Neural progenitor cell (in vitro differentiated cells): ENCODE measurements at regions not wholly inside any gene's neighbourhood (a gene's known extent, or its start where the extent isn't known, plus 50 kb on each side); places are given as distances from the start of the nearest gene placed in this dataset.

Experiments used
- CTCF ChIP-seq: fragments of 200-600 bp; sonication (generic); IDR thresholded peaks from 2 replicates; pipeline ENCODE4 v1.5.1; 2017; ENCODE audit warnings: antibody characterized with exemption, mild to moderate bottlenecking
- EZH2 ChIP-seq: fragments of 200-600 bp; sonication (generic); IDR thresholded peaks from 2 replicates; pipeline ENCODE4 v1.6.1; 2017; ENCODE audit warnings: antibody characterized with exemption, mild to moderate bottlenecking, moderate library complexity
- EZH2phosphoT487 ChIP-seq: fragments of 200-600 bp; sonication (generic); IDR thresholded peaks from 2 replicates; pipeline ENCODE4 v1.6.1; 2017; ENCODE audit warnings: antibody characterized with exemption

GRCh38 chr13:59584101-59584500, 579.6 kb downstream of the DIAPH3 start:
- TF ChIP-seq EZH2 (no peak), CTCF (no peak), EZH2phosphoT487 (no peak)
